ENCODE measurements at regions not wholly inside any gene's neighbourhood (a gene's known extent, or its start where the extent isn't known, plus 50 kb on each side); places are given as distances from the start of the nearest gene placed in this dataset.
"Not testable (repeated sequence)": the region's sequence is repeated elsewhere in the genome, so short reads cannot be mapped to it uniquely, and the experiment has no call there.

DNA sequence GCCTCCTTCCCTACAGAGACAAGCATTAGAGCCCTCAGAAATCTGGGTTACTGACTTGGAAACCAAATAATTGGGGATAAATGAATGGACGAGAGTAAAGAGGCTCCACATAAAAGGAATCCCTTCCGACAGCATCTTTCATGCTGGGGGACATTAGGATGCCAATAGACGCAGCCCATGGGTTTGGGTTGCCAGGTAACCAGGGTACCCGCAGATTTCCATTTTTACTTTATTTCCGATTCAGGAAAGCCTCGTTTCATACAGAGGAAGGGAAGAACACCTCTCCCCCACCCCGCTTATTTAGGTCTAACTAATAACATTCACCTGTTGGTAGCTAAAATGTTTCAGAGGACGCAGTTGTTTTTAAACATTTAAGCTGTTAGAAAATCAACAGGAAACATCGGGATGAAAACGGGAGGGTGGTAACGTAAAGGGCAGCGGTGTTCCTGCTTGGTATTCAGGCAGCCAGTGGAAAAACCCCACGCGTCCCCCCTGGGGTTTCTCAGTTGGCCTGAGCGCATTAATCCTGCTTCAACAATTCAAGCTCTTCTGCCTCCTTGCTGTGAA, 179.5 kb downstream of the YTHDC2 start:
- Histone ChIP-seq H3K4me1 (ENCODE audit: low read depth) (peaks cover 18% of the 10 kb centered on the region), H3K4me3 (no peak overlapping the region), H3K9me3 (ENCODE audit: low read depth) (no peaks in the 10 kb centered on the region), H3K27me3 (no peaks in the 10 kb centered on the region), H3K36me3 (no peaks in the 10 kb centered on the region), H3K27ac (no peak overlapping the region)
- DNase-seq (ENCODE audit: low read depth in 1 of 2, low spot score in 1 of 2): peak in 1 of 2 donors; percentile 21
- TF ChIP-seq, protein P1, sequence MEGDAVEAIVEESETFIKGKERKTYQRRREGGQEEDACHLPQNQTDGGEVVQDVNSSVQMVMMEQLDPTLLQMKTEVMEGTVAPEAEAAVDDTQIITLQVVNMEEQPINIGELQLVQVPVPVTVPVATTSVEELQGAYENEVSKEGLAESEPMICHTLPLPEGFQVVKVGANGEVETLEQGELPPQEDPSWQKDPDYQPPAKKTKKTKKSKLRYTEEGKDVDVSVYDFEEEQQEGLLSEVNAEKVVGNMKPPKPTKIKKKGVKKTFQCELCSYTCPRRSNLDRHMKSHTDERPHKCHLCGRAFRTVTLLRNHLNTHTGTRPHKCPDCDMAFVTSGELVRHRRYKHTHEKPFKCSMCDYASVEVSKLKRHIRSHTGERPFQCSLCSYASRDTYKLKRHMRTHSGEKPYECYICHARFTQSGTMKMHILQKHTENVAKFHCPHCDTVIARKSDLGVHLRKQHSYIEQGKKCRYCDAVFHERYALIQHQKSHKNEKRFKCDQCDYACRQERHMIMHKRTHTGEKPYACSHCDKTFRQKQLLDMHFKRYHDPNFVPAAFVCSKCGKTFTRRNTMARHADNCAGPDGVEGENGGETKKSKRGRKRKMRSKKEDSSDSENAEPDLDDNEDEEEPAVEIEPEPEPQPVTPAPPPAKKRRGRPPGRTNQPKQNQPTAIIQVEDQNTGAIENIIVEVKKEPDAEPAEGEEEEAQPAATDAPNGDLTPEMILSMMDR (IDR thresholded peaks at IDR 0.05; ENCODE audit: low read depth, low read length): no peak

DNA sequence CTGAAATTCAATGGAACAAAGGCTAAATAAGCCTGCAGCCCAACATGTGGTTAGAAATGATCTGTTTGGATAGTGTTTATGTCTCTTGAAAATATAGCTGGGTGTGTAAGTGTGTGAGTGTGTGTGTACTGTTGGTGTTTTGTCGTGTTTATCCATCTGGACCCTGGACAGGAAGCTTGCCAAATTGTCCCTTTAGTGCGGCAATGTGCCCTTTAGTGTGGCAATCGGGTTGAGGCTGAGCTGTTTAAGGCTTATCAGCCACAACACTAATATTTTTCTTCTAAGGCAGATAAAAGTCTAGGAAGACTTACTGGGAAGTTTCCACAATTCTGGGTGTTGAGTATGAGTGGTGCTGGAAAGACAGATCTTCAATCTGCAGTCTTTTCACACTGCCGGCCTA, 180.2 kb downstream of the YTHDC2 start:
- no peaks in the 10 kb centered on the region for H3K27me3 ChIP-seq
- TF ChIP-seq, protein P1 (IDR thresholded peaks at IDR 0.05; ENCODE audit: low read depth, low read length): no peak
- H3K27ac ChIP-seq: no peak overlapping the region
- no peak overlapping the region for H3K4me3 ChIP-seq
- H3K36me3 ChIP-seq: no peaks in the 10 kb centered on the region
- H3K9me3 ChIP-seq (ENCODE audit: low read depth): no peaks in the 10 kb centered on the region
- H3K4me1 ChIP-seq (ENCODE audit: low read depth): peaks cover 18% of the 10 kb centered on the region
- peak in 1 of 2 donors; percentile 2 for DNase-seq (ENCODE audit: low read depth in 1 of 2, low spot score in 1 of 2)

DNA sequence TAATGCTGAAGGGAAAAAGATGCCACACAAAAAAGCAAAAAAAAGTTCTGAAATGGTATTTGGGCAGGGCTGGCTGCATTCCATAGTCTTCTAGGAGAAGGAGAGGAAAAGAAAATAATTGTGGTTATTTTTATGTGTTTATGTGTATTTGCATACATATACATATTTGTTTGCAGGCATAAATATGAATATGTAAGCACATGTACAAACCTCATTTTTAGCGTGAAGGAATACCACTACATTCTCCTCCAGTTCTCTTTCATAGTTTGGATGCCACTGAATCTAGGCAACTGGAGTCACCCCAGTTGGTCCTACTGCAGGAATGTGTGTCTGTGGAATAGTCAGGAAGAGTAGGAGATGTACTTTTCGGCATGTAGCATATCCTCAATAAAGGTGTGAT, 181.1 kb downstream of the YTHDC2 start:
- DNase-seq (ENCODE audit: low read depth in 1 of 2, low spot score in 1 of 2): no peak
- no peaks in the 10 kb centered on the region for H3K36me3 ChIP-seq
- no peaks in the 10 kb centered on the region for H3K9me3 ChIP-seq (ENCODE audit: low read depth)
- no peak overlapping the region for H3K27ac ChIP-seq
- H3K27me3 ChIP-seq: no peaks in the 10 kb centered on the region
- TF ChIP-seq, protein P1 (IDR thresholded peaks at IDR 0.05; ENCODE audit: low read depth, low read length): no peak
- peaks cover 18% of the 10 kb centered on the region for H3K4me1 ChIP-seq (ENCODE audit: low read depth)
- no peak overlapping the region for H3K4me3 ChIP-seq

DNA sequence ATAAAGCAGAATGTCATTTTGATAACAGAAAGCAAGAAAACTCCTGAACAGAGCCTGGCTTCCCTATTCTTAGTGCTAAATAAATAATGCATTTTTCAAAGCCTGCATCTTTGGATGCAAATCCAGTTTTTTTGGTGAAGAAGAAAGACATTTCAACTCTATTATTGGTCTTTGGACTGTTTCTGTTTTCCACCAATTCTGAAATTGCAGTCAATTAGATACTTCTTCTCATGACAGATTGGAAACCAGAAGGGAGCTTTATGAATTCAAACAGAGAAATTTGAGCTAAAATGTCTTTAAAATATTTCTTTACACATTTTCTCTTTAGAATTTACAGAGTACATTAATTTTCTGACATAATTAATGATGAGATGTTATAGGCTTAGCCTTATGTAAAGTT, 189.8 kb downstream of the YTHDC2 start:
- DNase-seq (ENCODE audit: low read depth in 1 of 2, low spot score in 1 of 2): no peak
- Histone ChIP-seq H3K9me3 (ENCODE audit: low read depth) (no peaks in the 10 kb centered on the region), H3K36me3 (no peaks in the 10 kb centered on the region), H3K4me1 (ENCODE audit: low read depth) (peaks cover 4% of the 10 kb centered on the region), H3K27me3 (no peaks in the 10 kb centered on the region), H3K27ac (no peak overlapping the region), H3K4me3 (no peak overlapping the region)
- TF ChIP-seq, protein P1 (IDR thresholded peaks at IDR 0.05; ENCODE audit: low read depth, low read length): no peak

DNA sequence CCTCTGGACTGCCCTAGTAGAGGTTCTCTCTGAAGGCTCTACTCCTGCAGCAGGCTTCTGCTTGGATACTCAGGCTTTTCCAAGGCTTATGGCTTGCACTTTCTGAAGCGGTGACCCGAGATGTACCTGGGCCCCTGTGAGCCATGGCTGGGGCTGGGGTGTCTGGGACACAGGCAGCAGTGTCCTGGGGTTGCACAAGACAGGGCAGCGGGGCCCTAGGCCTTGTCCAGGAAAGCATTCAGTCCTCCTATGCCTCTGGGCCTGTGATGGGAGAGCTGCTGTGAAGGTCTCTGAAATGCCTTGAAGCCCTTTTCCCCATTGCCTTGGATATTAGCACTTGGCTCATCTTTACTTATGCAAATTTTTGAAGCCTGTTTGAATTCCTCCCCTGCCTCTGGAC, 192.2 kb downstream of the YTHDC2 start:
- H3K4me1 ChIP-seq (ENCODE audit: low read depth): peaks cover 4% of the 10 kb centered on the region
- TF ChIP-seq, protein P1 (IDR thresholded peaks at IDR 0.05; ENCODE audit: low read depth, low read length): no peak
- no peak for DNase-seq (ENCODE audit: low read depth in 1 of 2, low spot score in 1 of 2)
- H3K27ac ChIP-seq: no peak overlapping the region
- H3K9me3 ChIP-seq (ENCODE audit: low read depth): no peaks in the 10 kb centered on the region
- H3K27me3 ChIP-seq: no peaks in the 10 kb centered on the region
- H3K4me3 ChIP-seq: no peak overlapping the region
- H3K36me3 ChIP-seq: no peaks in the 10 kb centered on the region

DNA sequence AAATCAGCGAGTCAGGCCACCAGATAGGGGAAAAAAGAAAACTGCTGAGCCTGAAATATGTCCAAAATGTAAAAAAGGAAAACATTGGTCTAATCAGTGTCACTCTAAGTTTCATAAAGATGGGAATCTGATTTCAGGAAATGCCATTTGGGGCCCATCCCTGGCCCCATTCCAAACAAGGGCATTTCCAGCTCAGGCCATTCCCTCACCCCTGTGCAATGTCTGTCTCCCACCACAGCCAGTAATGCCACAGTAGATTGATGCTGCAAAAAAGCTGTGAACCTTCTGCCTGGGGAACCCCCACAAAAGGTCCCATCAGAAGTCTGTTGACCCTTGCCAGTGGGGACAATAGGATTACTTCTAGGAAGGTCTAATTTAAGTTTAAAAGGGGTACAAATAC, 199.6 kb downstream of the YTHDC2 start:
- H3K4me3 ChIP-seq: no peak overlapping the region
- no peaks in the 10 kb centered on the region for H3K9me3 ChIP-seq (ENCODE audit: low read depth)
- no peaks in the 10 kb centered on the region for H3K4me1 ChIP-seq (ENCODE audit: low read depth)
- DNase-seq (ENCODE audit: low read depth in 1 of 2, low spot score in 1 of 2): no peak
- H3K36me3 ChIP-seq: no peaks in the 10 kb centered on the region
- H3K27me3 ChIP-seq: no peaks in the 10 kb centered on the region
- no peak overlapping the region for H3K27ac ChIP-seq
- TF ChIP-seq, protein P1 (IDR thresholded peaks at IDR 0.05; ENCODE audit: low read depth, low read length): no peak

DNA sequence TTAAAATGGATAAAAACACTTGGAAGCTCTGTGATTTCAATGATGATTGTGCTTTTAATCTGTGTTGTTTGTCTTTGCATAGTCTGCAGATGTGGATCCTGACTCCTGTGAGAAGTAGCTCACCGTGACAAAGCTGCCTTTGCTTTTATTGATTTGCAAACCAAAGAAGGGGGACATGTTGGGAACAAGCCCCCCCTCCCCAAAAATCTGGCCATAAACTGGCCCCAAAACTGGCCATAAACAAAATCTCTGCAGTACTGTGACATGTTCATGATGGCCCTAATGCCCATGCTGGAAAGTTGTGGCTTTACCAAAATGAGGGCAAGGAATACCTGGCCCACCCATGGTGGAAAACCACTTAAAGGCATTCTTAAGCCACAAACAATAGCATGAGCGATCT, 202.4 kb downstream of the YTHDC2 start:
- not testable (repeated sequence) for H3K36me3 ChIP-seq; H3K4me3 ChIP-seq; DNase-seq (ENCODE audit: low read depth in 1 of 2, low spot score in 1 of 2); H3K27ac ChIP-seq; H3K27me3 ChIP-seq; H3K9me3 ChIP-seq (ENCODE audit: low read depth); H3K4me1 ChIP-seq (ENCODE audit: low read depth)
